Body of pancreas (tissue), 4 donors: ENCODE measurements at regions not wholly inside any gene's neighbourhood (a gene's known extent, or its start where the extent isn't known, plus 50 kb on each side); places are given as distances from the start of the nearest gene placed in this dataset.

ENCODE experiments used
- CTCF ChIP-seq, 7 experiments: fragments of 450-650 bp in 4 of 7; fragments of 200-600 bp in 3 of 7; sonication (generic) in 3 of 7; IDR thresholded peaks; one replicate each; pipeline ENCODE4 v1.5.1; 2016 to 2019; ENCODE audit warnings: antibody characterized with exemption in 7 of 7
- POLR2A ChIP-seq, 3 donors: fragments of 450-650 bp; IDR thresholded peaks; one replicate each; pipeline ENCODE4 v1.6.1; 2016; ENCODE audit warnings: antibody characterized with exemption in 3 of 3, mild to moderate bottlenecking in 2 of 3

GRCh38 chr3:170643831-170644230, 58.0 kb upstream of the SLC7A14 start:
- no peak for TF ChIP-seq CTCF (IDR thresholded peaks at IDR 0.05)
- TF ChIP-seq POLR2A (IDR thresholded peaks at IDR 0.05), result no peak
